K562 (cell line): ENCODE measurements at regions not wholly inside any gene's neighbourhood (a gene's known extent, or its start where the extent isn't known, plus 50 kb on each side); places are given as distances from the start of the nearest gene placed in this dataset.

ENCODE experiments used
- ATAC-seq: fragments of 200-7000 bp; cut with Tn5 transposase; 3 replicates; pipeline ENCODE4 v1.9.1; 2020; ENCODE audit warnings: moderate library complexity
- BruUV-seq: library from RNA; stranded (reverse); fragments of 400-500 nt; replicated peaks from 2 replicates; lab custom pipeline; 2021; lab: Mats Ljungman, UMichigan
- CTCF ChIA-PET: fragments of 300-600 bp; formaldehyde crosslinking; extraction: SDS; loops from one replicate; lab custom pipeline; 2021; ENCODE audit warnings: low intra/inter-chr PET ratio; lab: Yijun Ruan, JAX
- POLR2A ChIA-PET: fragments of 300-600, 350-650 bp; sonication (Branson Sonifier 250); formaldehyde crosslinking; extraction: SDS; loops from one replicate; lab custom pipeline; 2021; ENCODE audit warnings: antibody characterized with exemption, inconsistent platforms; lab: Yijun Ruan, JAX
- DNase-seq, 4 experiments: peaks; one replicate each; pipeline versions ENCODE4 v3.0.0 to v3.0.0-alpha.2; 2011 to 2018; ENCODE audit warnings: low spot score in 3 of 4, mixed read lengths in 3 of 4; ENCODE audit errors: extremely low read depth in 1 of 4
- FAIRE-seq: peaks from 2 replicates; lab custom pipeline; 2011; peaks lifted over from hg19 to GRCh38; lab: Jason Lieb, UNC
- H2AFZ ChIP-seq: 2 replicates; pipeline ENCODE4 v1.6.0; 2011; ENCODE audit warnings: low read depth, low read length, control low read depth, inconsistent platforms
- H3K27ac ChIP-seq: fragments of 200-600 bp; 3 replicates; pipeline ENCODE4 v1.8.0; 2011; ENCODE audit warnings: low read depth, mild to moderate bottlenecking, control low read depth, inconsistent platforms, low read length, moderate library complexity, mixed read lengths; ENCODE audit errors: extremely low read depth
- H3K27me3 ChIP-seq, 2 experiments: fragments of 300-600 bp in 1 of 2; 2 replicates in 1 of 2; 3 replicates in 1 of 2; pipeline versions ENCODE4 v1.6.0 to v1.8.0; 2011; ENCODE audit warnings: inconsistent platforms in 2 of 2, low read length in 2 of 2, mild to moderate bottlenecking in 1 of 2, mixed read lengths in 1 of 2, moderate library complexity in 1 of 2; ENCODE audit not compliant: control insufficient read depth in 2 of 2, insufficient read depth in 2 of 2
- H3K36me3 ChIP-seq: fragments of 300-600 bp; 3 replicates; pipeline ENCODE4 v1.8.0; 2011; ENCODE audit warnings: mild to moderate bottlenecking, low read length, inconsistent platforms; ENCODE audit not compliant: control insufficient read depth, insufficient read depth
- H3K4me1 ChIP-seq, 2 experiments: fragments of 200-600 bp in 1 of 2; replicated peaks in 1 of 2; 2 replicates in 1 of 2; 3 replicates in 1 of 2; pipeline versions ENCODE4 v1.5.1 to v1.8.0; 2011; ENCODE audit warnings: inconsistent platforms in 2 of 2, low read length in 2 of 2, mild to moderate bottlenecking in 1 of 2, mixed read lengths in 1 of 2, moderate library complexity in 1 of 2; ENCODE audit not compliant: control insufficient read depth in 2 of 2, insufficient read depth in 2 of 2
- H3K4me2 ChIP-seq: 2 replicates; pipeline ENCODE4 v1.6.1; 2011; ENCODE audit warnings: low read length, control low read depth, inconsistent platforms, mixed read lengths; ENCODE audit not compliant: insufficient read depth
- H3K4me3 ChIP-seq: fragments of 200-600 bp; sonication (generic), shearing (Covaris generic); 2 replicates; pipeline ENCODE4 v1.5.1; 2016; ENCODE audit warnings: control low read depth, inconsistent platforms
- H3K79me2 ChIP-seq: fragments of 200-600 bp; 3 replicates; pipeline ENCODE4 v1.8.0; 2011; ENCODE audit warnings: low read length, inconsistent platforms; ENCODE audit not compliant: control insufficient read depth, insufficient read depth
- H3K9ac ChIP-seq, 2 experiments: 2 replicates each; pipeline versions ENCODE4 v1.6.0 to v1.6.1; 2011; ENCODE audit warnings: low read depth in 2 of 2, low read length in 2 of 2, control low read depth in 1 of 2, inconsistent platforms in 1 of 2, mild to moderate bottlenecking in 1 of 2, mixed read lengths in 1 of 2; ENCODE audit not compliant: insufficient read depth in 1 of 2
- H3K9me1 ChIP-seq: one replicate; pipeline ENCODE4 v1.6.0; 2011; ENCODE audit warnings: inconsistent platforms, mild to moderate bottlenecking, low read length, moderate library complexity; ENCODE audit not compliant: control insufficient read depth, insufficient read depth
- H3K9me3 ChIP-seq: replicated peaks from 2 replicates; pipeline ENCODE4 v1.5.1; 2011; ENCODE audit warnings: low read depth, low read length, inconsistent platforms; ENCODE audit not compliant: control insufficient read depth, insufficient read depth
- H4K20me1 ChIP-seq: replicated peaks from 2 replicates; pipeline ENCODE4 v1.6.1; 2011; ENCODE audit warnings: low read length, inconsistent platforms, mixed read lengths; ENCODE audit not compliant: control insufficient read depth, insufficient read depth
- ESRRA ChIP-seq: fragments of 450-650 bp; IDR thresholded peaks from 2 replicates; pipeline ENCODE4 v1.6.1; 2014; ENCODE audit warnings: low read depth, mild to moderate bottlenecking, moderate library complexity, borderline replicate concordance
- PHB ChIP-seq: fragments of 250-450 bp; sonication (Bioruptor Pico); IDR thresholded peaks from 2 replicates; pipeline ENCODE4 v1.5.0; 2021
- POLR2G ChIP-seq: fragments of 200-400 bp; formaldehyde crosslinking; IDR thresholded peaks from 2 replicates; pipeline ENCODE4 v1.6.1; 2017; ENCODE audit warnings: low read depth, mild to moderate bottlenecking, antibody characterized with exemption, low read length, moderate library complexity
- SMC3 ChIP-seq: conservative IDR thresholded peaks from 2 replicates; pipeline ENCODE4 v1.6.1; 2011; ENCODE audit warnings: low read depth, low read length, improper control_type of control experiment; ENCODE audit not compliant: insufficient read depth
- TCF7 ChIP-seq: sonication (generic); IDR thresholded peaks from 2 replicates; pipeline ENCODE4 v1.6.1; 2016; ENCODE audit warnings: antibody characterized with exemption, borderline replicate concordance
- U2AF2 ChIP-seq: fragments of 200-400 bp; formaldehyde crosslinking; optimal IDR thresholded peaks from 2 replicates; pipeline ENCODE3; 2017; ENCODE audit warnings: low read depth, mild to moderate bottlenecking, low read length
- YY1 ChIP-seq, 3 experiments: IDR thresholded peaks; 2 replicates each; pipeline ENCODE4 v1.6.1; 2011; ENCODE audit warnings: low read length in 2 of 3, mild to moderate bottlenecking in 2 of 3, moderate library complexity in 2 of 3, borderline replicate concordance in 1 of 3, control low read depth in 1 of 3, low read depth in 1 of 3; ENCODE audit not compliant: insufficient read depth in 3 of 3, insufficient replicate concordance in 2 of 3, control insufficient read depth in 1 of 3, insufficient read length in 1 of 3; ENCODE audit errors: extremely low read depth in 1 of 3
- ZNF124 ChIP-seq: sonication (generic); formaldehyde crosslinking; IDR thresholded peaks from 2 replicates; pipeline ENCODE4 v1.8.1; 2022; ENCODE audit warnings: missing genetic modification reagents
- WGBS: fragments of 100-300 bp; shearing (Covaris generic); methylation state at CpG from one replicate; pipeline ENCODE4 v1.1.6; 2016; ENCODE audit warnings: low coverage, mixed read lengths; ENCODE audit not compliant: insufficient coverage; ENCODE audit errors: missing lambda C conversion rate; 5-methylcytosine and 5-hydroxymethylcytosine counted together
- in situ Hi-C: fragments of 300-500 bp; cut with MboI; formaldehyde crosslinking; loops from 4 replicates; pipeline ENCODE4 v1.15.0; 2018; ENCODE audit warnings: inconsistent platforms, mixed read lengths
- intact Hi-C: fragments of 100-400 bp; cut with micrococcal nuclease; formaldehyde crosslinking; loops from 2 replicates; pipeline ENCODE4 v1.14.2; 2022
- TF ChIP-seq, protein P1 (sequence below): conservative IDR thresholded peaks from 2 replicates; pipeline ENCODE4 v1.6.1; 2011; ENCODE audit warnings: low read depth, mild to moderate bottlenecking, low read length; ENCODE audit not compliant: control insufficient read depth
- TF ChIP-seq, protein P2 (sequence below), 2 experiments: fragments of 450-650 bp; formaldehyde crosslinking in 1 of 2; IDR thresholded peaks; 2 replicates each; pipeline versions ENCODE4 v1.4.0 to v1.6.1; 2014 to 2020; ENCODE audit warnings: mild to moderate bottlenecking in 2 of 2, borderline replicate concordance in 1 of 2, low read depth in 1 of 2

DNA sequence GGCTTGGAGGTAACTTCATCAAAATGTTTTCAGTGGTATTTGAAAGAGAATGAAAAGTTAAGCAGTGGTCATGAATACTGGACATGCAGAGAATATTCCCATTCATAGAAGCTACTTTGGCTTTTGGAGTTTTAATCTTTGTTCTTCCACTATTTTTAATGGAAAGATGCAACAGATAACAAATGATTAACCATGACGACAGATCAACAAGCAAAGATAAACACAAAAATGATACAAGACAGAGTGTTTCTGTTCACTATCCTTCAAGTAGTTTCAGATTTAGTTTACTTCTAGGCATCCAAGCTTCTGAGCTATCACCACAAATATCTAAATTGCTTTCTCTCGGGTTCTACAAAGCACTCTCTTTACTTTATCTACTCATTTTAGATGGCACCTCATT lies 1004.9 kb upstream of the ADGRL3 start (continued):
- TF ChIP-seq POLR2G (no peak), U2AF2 (no peak), YY1 (IDR thresholded peaks at IDR 0.05; ENCODE audit: borderline replicate concordance in 1 of 3, control insufficient read depth in 1 of 3, extremely low read depth in 1 of 3, insufficient read depth in 3 of 3, insufficient read length in 1 of 3, insufficient replicate concordance in 2 of 3, low read depth in 1 of 3, low read length in 2 of 3) (no peak), TCF7 (no peak), PHB (CRISPR knock-in tag) (no peak)
- TF ChIP-seq, protein P1, sequence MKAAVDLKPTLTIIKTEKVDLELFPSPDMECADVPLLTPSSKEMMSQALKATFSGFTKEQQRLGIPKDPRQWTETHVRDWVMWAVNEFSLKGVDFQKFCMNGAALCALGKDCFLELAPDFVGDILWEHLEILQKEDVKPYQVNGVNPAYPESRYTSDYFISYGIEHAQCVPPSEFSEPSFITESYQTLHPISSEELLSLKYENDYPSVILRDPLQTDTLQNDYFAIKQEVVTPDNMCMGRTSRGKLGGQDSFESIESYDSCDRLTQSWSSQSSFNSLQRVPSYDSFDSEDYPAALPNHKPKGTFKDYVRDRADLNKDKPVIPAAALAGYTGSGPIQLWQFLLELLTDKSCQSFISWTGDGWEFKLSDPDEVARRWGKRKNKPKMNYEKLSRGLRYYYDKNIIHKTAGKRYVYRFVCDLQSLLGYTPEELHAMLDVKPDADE: no peak

DNA sequence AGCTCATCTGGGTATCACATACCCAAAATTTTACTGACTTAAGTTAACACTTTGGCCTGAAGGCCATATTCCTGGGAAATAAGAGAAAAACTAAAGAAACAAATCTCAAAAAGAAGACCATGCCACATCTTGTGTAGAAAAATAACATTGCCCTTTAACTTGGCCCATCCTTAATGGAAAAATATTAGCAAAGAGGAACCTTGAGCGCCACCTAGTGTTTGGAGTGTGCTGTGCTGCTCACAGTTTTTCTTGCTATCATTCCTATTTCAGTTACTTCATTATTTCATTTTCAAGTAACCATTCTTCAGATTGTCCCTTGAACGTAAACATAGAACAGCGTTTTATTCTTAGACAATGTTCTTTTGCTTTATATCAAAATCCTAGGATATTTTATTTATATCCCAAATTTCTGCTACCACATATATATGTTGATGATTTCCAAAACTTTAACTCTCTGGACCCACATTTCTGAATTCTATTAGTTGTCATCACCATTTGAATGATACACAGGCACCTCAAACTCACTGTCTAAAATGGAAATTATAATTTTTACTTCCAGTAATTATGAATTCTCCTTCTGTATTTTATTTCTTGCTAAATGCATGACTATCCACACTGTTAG lies 999.0 kb upstream of the ADGRL3 start:
- FAIRE-seq (peak; percentile 61), ATAC-seq (0 out of 3 replicates have a peak, but pooled peaks have one; percentile 35), DNase-seq (peak; percentile 16 to 65 (median 34))
- no peaks in the 10 kb centered on the region for H3K79me2 ChIP-seq
- WGBS: 0% methylated on average over 3 of the region's 3 CpGs
- no peak overlapping the region for H2AFZ ChIP-seq
- H3K27ac ChIP-seq: no peak overlapping the region
- no peak overlapping the region for H3K9ac ChIP-seq
- no peak overlapping the region for H3K4me2 ChIP-seq
- no peaks in the 10 kb centered on the region for H3K9me1 ChIP-seq
- no peaks in the 10 kb centered on the region for H3K27me3 ChIP-seq
- no peaks in the 10 kb centered on the region for H3K9me3 ChIP-seq
- H4K20me1 ChIP-seq: no peaks in the 10 kb centered on the region
- no peaks in the 10 kb centered on the region for H3K4me1 ChIP-seq
- no peak overlapping the region for H3K4me3 ChIP-seq
- in situ Hi-C loops (no loop called here), intact Hi-C loops (loop anchor here (5.0 kb wide), 1 partner anchor 1779 kb away; no protein-coding TSS in a partner anchor)
- ChIA-PET POLR2A (no interaction called here), CTCF (no interaction called here)
- no peaks in the 10 kb centered on the region for H3K36me3 ChIP-seq
- no TSS peak for BruUV-seq
- TF ChIP-seq SMC3 (0 out of 2 replicates have a peak, but pooled peaks have one; percentile 29), ESRRA (no peak), ZNF124 (no peak)
- TF ChIP-seq, protein P2, sequence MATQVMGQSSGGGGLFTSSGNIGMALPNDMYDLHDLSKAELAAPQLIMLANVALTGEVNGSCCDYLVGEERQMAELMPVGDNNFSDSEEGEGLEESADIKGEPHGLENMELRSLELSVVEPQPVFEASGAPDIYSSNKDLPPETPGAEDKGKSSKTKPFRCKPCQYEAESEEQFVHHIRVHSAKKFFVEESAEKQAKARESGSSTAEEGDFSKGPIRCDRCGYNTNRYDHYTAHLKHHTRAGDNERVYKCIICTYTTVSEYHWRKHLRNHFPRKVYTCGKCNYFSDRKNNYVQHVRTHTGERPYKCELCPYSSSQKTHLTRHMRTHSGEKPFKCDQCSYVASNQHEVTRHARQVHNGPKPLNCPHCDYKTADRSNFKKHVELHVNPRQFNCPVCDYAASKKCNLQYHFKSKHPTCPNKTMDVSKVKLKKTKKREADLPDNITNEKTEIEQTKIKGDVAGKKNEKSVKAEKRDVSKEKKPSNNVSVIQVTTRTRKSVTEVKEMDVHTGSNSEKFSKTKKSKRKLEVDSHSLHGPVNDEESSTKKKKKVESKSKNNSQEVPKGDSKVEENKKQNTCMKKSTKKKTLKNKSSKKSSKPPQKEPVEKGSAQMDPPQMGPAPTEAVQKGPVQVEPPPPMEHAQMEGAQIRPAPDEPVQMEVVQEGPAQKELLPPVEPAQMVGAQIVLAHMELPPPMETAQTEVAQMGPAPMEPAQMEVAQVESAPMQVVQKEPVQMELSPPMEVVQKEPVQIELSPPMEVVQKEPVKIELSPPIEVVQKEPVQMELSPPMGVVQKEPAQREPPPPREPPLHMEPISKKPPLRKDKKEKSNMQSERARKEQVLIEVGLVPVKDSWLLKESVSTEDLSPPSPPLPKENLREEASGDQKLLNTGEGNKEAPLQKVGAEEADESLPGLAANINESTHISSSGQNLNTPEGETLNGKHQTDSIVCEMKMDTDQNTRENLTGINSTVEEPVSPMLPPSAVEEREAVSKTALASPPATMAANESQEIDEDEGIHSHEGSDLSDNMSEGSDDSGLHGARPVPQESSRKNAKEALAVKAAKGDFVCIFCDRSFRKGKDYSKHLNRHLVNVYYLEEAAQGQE (IDR thresholded peaks at IDR 0.05; ENCODE audit: borderline replicate concordance): peak; percentile 45; the same call in 1 of the 2 replicates
- TF ChIP-seq, protein P2 (CRISPR knock-in tag; IDR thresholded peaks at IDR 0.05; ENCODE audit: low read depth): no peak
